Esophagus squamous epithelium (tissue), 5 donors: ENCODE measurements at regions not wholly inside any gene's neighbourhood (a gene's known extent, or its start where the extent isn't known, plus 50 kb on each side); places are given as distances from the start of the nearest gene placed in this dataset.

Experiments
- DNase-seq: peaks from one replicate; lab custom pipeline; 2025; lab: John Stamatoyannopoulos, UW
- H3K27ac ChIP-seq, 4 donors: fragments of 200-600 bp; sonication (generic); one replicate each; pipeline ENCODE4 v1.5.1; 2016 to 2019; ENCODE audit warnings: mild to moderate bottlenecking in 1 of 4
- H3K27me3 ChIP-seq, 4 donors: fragments of 200-600 bp; sonication (generic); 1 replicate in 3 of 4; 2 replicates in 1 of 4; pipeline versions ENCODE4 v1.5.1 to v1.6.0; 2017 to 2021; ENCODE audit warnings: antibody characterized with exemption in 1 of 4
- H3K36me3 ChIP-seq, 3 donors: fragments of 200-600 bp; sonication (generic); one replicate each; pipeline ENCODE4 v1.5.1; 2016 to 2019
- H3K4me1 ChIP-seq, 3 donors: fragments of 200-600 bp; sonication (generic); one replicate each; pipeline ENCODE4 v1.5.1; 2017 to 2019
- H3K4me3 ChIP-seq, 4 donors: fragments of 200-600 bp; sonication (generic); 1 replicate in 3 of 4; 2 replicates in 1 of 4; pipeline ENCODE4 v1.5.1; 2016 to 2019; ENCODE audit warnings: mild to moderate bottlenecking in 2 of 4, moderate library complexity in 1 of 4
- H3K9me3 ChIP-seq, 3 donors: fragments of 200-600 bp; sonication (generic); one replicate each; pipeline ENCODE4 v1.5.1; 2016 to 2019
- POLR2A ChIP-seq, 4 donors: fragments of 450-650 bp; IDR thresholded peaks; one replicate each; pipeline ENCODE4 v1.6.1; 2017; ENCODE audit warnings: antibody characterized with exemption in 4 of 4, mild to moderate bottlenecking in 4 of 4, moderate library complexity in 3 of 4
- WGBS, 2 donors: methylation state at CpG; one replicate each; pipeline ENCODE4 v1.1.5; 2018; 5-methylcytosine and 5-hydroxymethylcytosine counted together
- intact Hi-C: fragments of 100-400 bp; cut with DNase I; formaldehyde crosslinking; loops from one replicate; pipeline ENCODE4 v1.15.0; 2022
- TF ChIP-seq, protein P1 (sequence below), 6 experiments: fragments of 450-650 bp in 4 of 6; fragments of 200-600 bp in 2 of 6; sonication (generic) in 2 of 6; IDR thresholded peaks; one replicate each; pipeline ENCODE4 v1.5.1; 2016 to 2019; ENCODE audit warnings: antibody characterized with exemption in 6 of 6, mild to moderate bottlenecking in 4 of 6, moderate library complexity in 4 of 6
- donor health status: DM: yes; HTN: yes; CAD: no.

DNA sequence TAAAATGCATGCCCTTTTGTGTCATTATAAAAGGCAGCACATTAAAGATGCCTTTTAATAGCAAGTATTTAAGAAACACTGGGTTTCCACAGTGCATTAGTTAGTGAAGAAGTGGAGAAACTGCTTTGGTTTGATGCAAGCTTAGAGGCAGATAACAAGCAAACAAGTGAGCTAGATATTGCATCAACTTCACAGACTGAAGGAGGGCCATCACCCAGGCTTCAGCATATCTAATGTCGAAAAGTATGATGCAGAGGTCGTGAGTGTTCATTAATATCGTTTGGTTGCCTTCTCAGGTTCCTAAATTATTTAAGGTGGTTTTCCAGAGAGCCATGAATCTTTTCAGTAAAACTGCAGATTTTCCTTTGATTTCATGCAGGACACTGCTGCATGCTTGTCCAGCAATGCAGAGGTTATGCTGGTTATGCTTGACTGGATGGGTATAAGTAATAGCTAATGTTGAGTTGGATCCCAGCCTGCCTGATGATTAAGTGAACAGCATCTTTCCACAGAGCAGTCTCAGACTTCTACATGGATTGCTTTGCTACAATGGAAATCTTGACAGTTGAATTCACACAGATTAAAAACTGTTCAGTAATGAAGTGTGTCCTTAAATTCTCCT lies 69.7 kb upstream of the IPO9 start:
- intact Hi-C loops, result no loop called here
- 58 to 59% methylated on average over 3 of the region's 3 CpGs for WGBS, 2 donors

DNA sequence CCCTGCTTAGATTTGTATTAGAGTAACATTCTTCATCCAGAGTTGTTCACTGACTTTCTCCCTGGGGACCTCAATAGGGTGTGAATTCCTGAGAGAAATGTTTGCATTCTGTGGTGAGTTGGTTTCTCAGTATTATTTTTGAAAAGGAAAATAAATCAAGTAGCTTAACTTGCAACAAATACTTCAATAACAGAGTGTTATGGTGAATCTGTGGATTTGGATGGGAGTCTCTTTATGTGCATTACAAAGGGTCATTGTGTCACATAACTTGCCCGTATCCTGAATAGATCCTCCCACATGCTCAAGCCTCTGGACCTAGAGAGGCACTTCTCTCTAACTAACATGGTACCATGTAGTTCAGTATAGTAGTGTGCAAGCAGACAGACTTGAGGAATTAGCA lies 68.4 kb upstream of the IPO9 start:
- TF ChIP-seq POLR2A (IDR thresholded peaks at IDR 0.05), result no peak
- TF ChIP-seq, protein P1, sequence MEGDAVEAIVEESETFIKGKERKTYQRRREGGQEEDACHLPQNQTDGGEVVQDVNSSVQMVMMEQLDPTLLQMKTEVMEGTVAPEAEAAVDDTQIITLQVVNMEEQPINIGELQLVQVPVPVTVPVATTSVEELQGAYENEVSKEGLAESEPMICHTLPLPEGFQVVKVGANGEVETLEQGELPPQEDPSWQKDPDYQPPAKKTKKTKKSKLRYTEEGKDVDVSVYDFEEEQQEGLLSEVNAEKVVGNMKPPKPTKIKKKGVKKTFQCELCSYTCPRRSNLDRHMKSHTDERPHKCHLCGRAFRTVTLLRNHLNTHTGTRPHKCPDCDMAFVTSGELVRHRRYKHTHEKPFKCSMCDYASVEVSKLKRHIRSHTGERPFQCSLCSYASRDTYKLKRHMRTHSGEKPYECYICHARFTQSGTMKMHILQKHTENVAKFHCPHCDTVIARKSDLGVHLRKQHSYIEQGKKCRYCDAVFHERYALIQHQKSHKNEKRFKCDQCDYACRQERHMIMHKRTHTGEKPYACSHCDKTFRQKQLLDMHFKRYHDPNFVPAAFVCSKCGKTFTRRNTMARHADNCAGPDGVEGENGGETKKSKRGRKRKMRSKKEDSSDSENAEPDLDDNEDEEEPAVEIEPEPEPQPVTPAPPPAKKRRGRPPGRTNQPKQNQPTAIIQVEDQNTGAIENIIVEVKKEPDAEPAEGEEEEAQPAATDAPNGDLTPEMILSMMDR (IDR thresholded peaks at IDR 0.05), result no peak
- Histone ChIP-seq H3K27me3 (no peaks in the 10 kb centered on the region), H3K4me3 (no peak overlapping the region), H3K36me3 (no peaks in the 10 kb centered on the region), H3K9me3 (no peaks in the 10 kb centered on the region), H3K4me1 (peaks cover 0 to 53% (median 5%) of the 10 kb centered on the region in 3 donors), H3K27ac (no peak overlapping the region)
- intact Hi-C loops, result no loop called here
- DNase-seq, result no peak
- 83 to 100% methylated on average over 1 of the region's 1 CpG for WGBS, 2 donors

More for the DNA sequence above, 69.7 kb upstream of the IPO9 start:
- H3K9me3 ChIP-seq, result no peaks in the 10 kb centered on the region
- no peak overlapping the region for H3K27ac ChIP-seq
- peaks cover 0 to 50% (median 5%) of the 10 kb centered on the region in 3 donors for H3K4me1 ChIP-seq
- TF ChIP-seq, protein P1 (IDR thresholded peaks at IDR 0.05), result no peak
- no peak for TF ChIP-seq POLR2A (IDR thresholded peaks at IDR 0.05)
- no peaks in the 10 kb centered on the region for H3K27me3 ChIP-seq
- no peak for DNase-seq
- H3K36me3 ChIP-seq, result no peaks in the 10 kb centered on the region
- H3K4me3 ChIP-seq, result no peak overlapping the region

DNA sequence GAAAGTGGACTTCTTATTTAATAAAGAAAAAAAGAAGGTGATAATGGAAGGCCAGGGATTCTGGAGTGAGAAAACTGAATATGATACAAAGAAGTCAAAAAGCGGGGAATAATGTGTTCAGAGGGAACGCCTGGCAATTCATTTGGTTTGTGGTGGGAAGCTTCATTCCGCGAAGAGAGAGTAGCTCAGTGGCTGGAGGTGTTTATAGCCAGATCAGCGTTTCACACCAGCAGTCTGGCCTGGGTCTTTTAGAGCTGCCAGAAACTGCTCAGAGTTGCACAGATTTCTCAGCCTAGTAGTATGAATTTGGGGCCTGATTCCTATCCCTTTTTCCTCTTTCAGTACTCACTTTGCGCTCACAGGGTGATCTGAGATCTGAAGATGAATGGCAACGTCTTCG lies 67.8 kb upstream of the IPO9 start:
- no peaks in the 10 kb centered on the region for H3K9me3 ChIP-seq
- H3K27ac ChIP-seq, result peak overlapping the region in 1 of 4 donors; percentile 19
- H3K4me3 ChIP-seq, result no peak overlapping the region
- intact Hi-C loops, result no loop called here
- H3K36me3 ChIP-seq, result no peaks in the 10 kb centered on the region
- DNase-seq, result no peak
- H3K27me3 ChIP-seq, result no peaks in the 10 kb centered on the region
- TF ChIP-seq POLR2A (IDR thresholded peaks at IDR 0.05), result no peak
- TF ChIP-seq, protein P1 (IDR thresholded peaks at IDR 0.05), result no peak
- H3K4me1 ChIP-seq, result peaks cover 0 to 60% (median 10%) of the 10 kb centered on the region in 3 donors
- WGBS, 2 donors, result 92% methylated on average over 8 of the region's 8 CpGs

DNA sequence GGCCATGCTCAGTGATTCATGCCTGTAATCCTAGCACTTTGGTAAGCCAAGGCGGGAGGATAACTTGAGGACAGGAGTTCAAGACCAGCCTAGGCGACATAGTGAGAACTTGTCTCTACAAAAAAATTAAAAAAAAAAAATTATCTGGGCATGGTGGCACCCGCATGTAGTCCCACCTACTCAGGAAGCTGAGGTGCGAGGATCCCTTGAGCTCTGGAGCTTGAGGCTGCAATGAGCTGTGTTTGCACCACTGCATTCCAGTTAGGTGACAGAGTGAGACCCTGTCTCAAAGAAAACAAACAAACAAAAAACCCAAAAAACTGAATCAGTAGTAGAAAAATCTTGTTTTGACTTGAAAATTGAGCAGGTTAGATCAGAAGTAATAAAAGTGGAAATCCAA lies 67.1 kb upstream of the IPO9 start:
- Histone ChIP-seq H3K27ac (no peak overlapping the region), H3K36me3 (no peaks in the 10 kb centered on the region), H3K4me1 (peaks cover 0 to 63% (median 15%) of the 10 kb centered on the region in 3 donors), H3K4me3 (no peak overlapping the region), H3K9me3 (no peaks in the 10 kb centered on the region), H3K27me3 (no peaks in the 10 kb centered on the region)
- intact Hi-C loops, result no loop called here
- TF ChIP-seq, protein P1 (IDR thresholded peaks at IDR 0.05), result no peak
- TF ChIP-seq POLR2A (IDR thresholded peaks at IDR 0.05), result no peak
- no peak for DNase-seq
- 75 to 92% methylated on average over 3 to 4 of the region's 4 CpGs for WGBS, 2 donors

DNA sequence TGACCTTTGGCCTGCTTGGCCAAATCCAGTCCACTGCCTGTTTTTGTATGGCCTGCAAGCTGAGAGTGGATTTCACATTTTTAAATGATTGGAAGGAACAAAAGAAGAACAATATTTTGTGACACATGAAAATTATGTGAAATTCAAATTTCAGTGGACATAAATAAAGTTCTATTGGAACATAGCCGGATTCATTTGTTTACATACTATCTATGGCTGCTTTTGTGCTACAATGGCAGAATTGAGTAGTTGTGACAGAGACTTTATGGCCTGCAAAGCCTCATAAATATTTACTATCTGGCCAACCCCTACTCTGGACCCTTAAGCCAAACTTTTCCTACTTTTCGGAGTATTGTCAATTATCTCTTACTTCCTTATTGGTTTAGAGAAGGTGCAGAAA lies 66.6 kb upstream of the IPO9 start:
- Histone ChIP-seq H3K4me1 (peaks cover 0 to 63% (median 15%) of the 10 kb centered on the region in 3 donors), H3K27ac (peak overlapping the region in 1 of 4 donors; percentile 33), H3K4me3 (no peak overlapping the region), H3K36me3 (no peaks in the 10 kb centered on the region), H3K9me3 (no peaks in the 10 kb centered on the region), H3K27me3 (no peaks in the 10 kb centered on the region)
- TF ChIP-seq, protein P1 (IDR thresholded peaks at IDR 0.05), result no peak
- no peak for TF ChIP-seq POLR2A (IDR thresholded peaks at IDR 0.05)
- no peak for DNase-seq
- intact Hi-C loops, result no loop called here
- 84 to 89% methylated on average over 2 of the region's 2 CpGs for WGBS, 2 donors
